NCI-H510A treated with DMSO at 0.1 percent for 48 hours (cell line): ENCODE measurements at regions not wholly inside any gene's neighbourhood (a gene's known extent, or its start where the extent isn't known, plus 50 kb on each side); places are given as distances from the start of the nearest gene placed in this dataset.
"Not testable (repeated sequence)": the region's sequence is repeated elsewhere in the genome, so short reads cannot be mapped to it uniquely, and the experiment has no call there.

Experiments used
- DNase-seq: peaks from one replicate; lab custom pipeline; 2025; lab: John Stamatoyannopoulos, UW

GRCh38 chr21:33993286-33994231 is 78.0 kb upstream of the ATP5PO start:
- no peak for DNase-seq

GRCh38 chr21:33992412-33992811 is 76.8 kb upstream of the ATP5PO start:
- DNase-seq, result not testable (repeated sequence)

- DNase-seq, result no peak
Observed at GRCh38 chr21:33991133-33991532, 75.5 kb upstream of the ATP5PO start.

GRCh38 chr21:33989440-33989839 is 73.8 kb upstream of the ATP5PO start:
- DNase-seq, result no peak

GRCh38 chr21:33988237-33989017 is 72.8 kb upstream of the ATP5PO start:
- DNase-seq, result no peak

GRCh38 chr21:33987461-33987860 is 71.9 kb upstream of the ATP5PO start:
- no peak for DNase-seq

GRCh38 chr21:33985117-33986050 is 69.8 kb upstream of the ATP5PO start:
- DNase-seq, result no peak

GRCh38 chr21:33984021-33984481 is 68.4 kb upstream of the ATP5PO start:
- no peak for DNase-seq

- DNase-seq, result no peak
Observed at GRCh38 chr21:33981391-33982101, 65.9 kb upstream of the ATP5PO start.

- DNase-seq, result no peak
Observed at GRCh38 chr21:33980276-33980916, 64.8 kb upstream of the ATP5PO start.

GRCh38 chr21:33978585-33978984 is 63.0 kb upstream of the ATP5PO start:
- DNase-seq, result no peak

- no peak for DNase-seq
Observed at GRCh38 chr21:33977721-33978369, 62.2 kb upstream of the ATP5PO start.

- no peak for DNase-seq
Observed at GRCh38 chr21:33977017-33977720, 61.6 kb upstream of the ATP5PO start.

GRCh38 chr21:33976082-33977016 is 60.7 kb upstream of the ATP5PO start:
- peak; percentile 9 for DNase-seq

- DNase-seq, result no peak
Observed at GRCh38 chr21:33975548-33976081, 60.0 kb upstream of the ATP5PO start.

GRCh38 chr21:33974513-33975468 is 59.2 kb upstream of the ATP5PO start:
- no peak for DNase-seq

GRCh38 chr21:33973268-33973667 is 57.7 kb upstream of the ATP5PO start:
- no peak for DNase-seq
